K562 (cell line): ENCODE measurements at regions not wholly inside any gene's neighbourhood (a gene's known extent, or its start where the extent isn't known, plus 50 kb on each side); places are given as distances from the start of the nearest gene placed in this dataset.

Experiments
- ATAC-seq: fragments of 200-7000 bp; cut with Tn5 transposase; 3 replicates; pipeline ENCODE4 v1.9.1; 2020; ENCODE audit warnings: moderate library complexity
- BruUV-seq: library from RNA; stranded (reverse); fragments of 400-500 nt; replicated peaks from 2 replicates; lab custom pipeline; 2021; lab: Mats Ljungman, UMichigan
- CTCF ChIA-PET: fragments of 300-600 bp; formaldehyde crosslinking; extraction: SDS; loops from one replicate; lab custom pipeline; 2021; ENCODE audit warnings: low intra/inter-chr PET ratio; lab: Yijun Ruan, JAX
- POLR2A ChIA-PET: fragments of 300-600, 350-650 bp; sonication (Branson Sonifier 250); formaldehyde crosslinking; extraction: SDS; loops from one replicate; lab custom pipeline; 2021; ENCODE audit warnings: antibody characterized with exemption, inconsistent platforms; lab: Yijun Ruan, JAX
- DNase-seq, 4 experiments: peaks; one replicate each; pipeline versions ENCODE4 v3.0.0 to v3.0.0-alpha.2; 2011 to 2018; ENCODE audit warnings: low spot score in 3 of 4, mixed read lengths in 3 of 4; ENCODE audit errors: extremely low read depth in 1 of 4
- FAIRE-seq: peaks from 2 replicates; lab custom pipeline; 2011; peaks lifted over from hg19 to GRCh38; lab: Jason Lieb, UNC
- H2AFZ ChIP-seq: 2 replicates; pipeline ENCODE4 v1.6.0; 2011; ENCODE audit warnings: low read depth, low read length, control low read depth, inconsistent platforms
- H3K27ac ChIP-seq: fragments of 200-600 bp; 3 replicates; pipeline ENCODE4 v1.8.0; 2011; ENCODE audit warnings: low read depth, mild to moderate bottlenecking, control low read depth, inconsistent platforms, low read length, moderate library complexity, mixed read lengths; ENCODE audit errors: extremely low read depth
- H3K27me3 ChIP-seq, 2 experiments: fragments of 300-600 bp in 1 of 2; 2 replicates in 1 of 2; 3 replicates in 1 of 2; pipeline versions ENCODE4 v1.6.0 to v1.8.0; 2011; ENCODE audit warnings: inconsistent platforms in 2 of 2, low read length in 2 of 2, mild to moderate bottlenecking in 1 of 2, mixed read lengths in 1 of 2, moderate library complexity in 1 of 2; ENCODE audit not compliant: control insufficient read depth in 2 of 2, insufficient read depth in 2 of 2
- H3K36me3 ChIP-seq: fragments of 300-600 bp; 3 replicates; pipeline ENCODE4 v1.8.0; 2011; ENCODE audit warnings: mild to moderate bottlenecking, low read length, inconsistent platforms; ENCODE audit not compliant: control insufficient read depth, insufficient read depth
- H3K4me1 ChIP-seq, 2 experiments: fragments of 200-600 bp in 1 of 2; replicated peaks in 1 of 2; 2 replicates in 1 of 2; 3 replicates in 1 of 2; pipeline versions ENCODE4 v1.5.1 to v1.8.0; 2011; ENCODE audit warnings: inconsistent platforms in 2 of 2, low read length in 2 of 2, mild to moderate bottlenecking in 1 of 2, mixed read lengths in 1 of 2, moderate library complexity in 1 of 2; ENCODE audit not compliant: control insufficient read depth in 2 of 2, insufficient read depth in 2 of 2
- H3K4me2 ChIP-seq: 2 replicates; pipeline ENCODE4 v1.6.1; 2011; ENCODE audit warnings: low read length, control low read depth, inconsistent platforms, mixed read lengths; ENCODE audit not compliant: insufficient read depth
- H3K4me3 ChIP-seq: fragments of 200-600 bp; sonication (generic), shearing (Covaris generic); 2 replicates; pipeline ENCODE4 v1.5.1; 2016; ENCODE audit warnings: control low read depth, inconsistent platforms
- H3K79me2 ChIP-seq: fragments of 200-600 bp; 3 replicates; pipeline ENCODE4 v1.8.0; 2011; ENCODE audit warnings: low read length, inconsistent platforms; ENCODE audit not compliant: control insufficient read depth, insufficient read depth
- H3K9ac ChIP-seq, 2 experiments: 2 replicates each; pipeline versions ENCODE4 v1.6.0 to v1.6.1; 2011; ENCODE audit warnings: low read depth in 2 of 2, low read length in 2 of 2, control low read depth in 1 of 2, inconsistent platforms in 1 of 2, mild to moderate bottlenecking in 1 of 2, mixed read lengths in 1 of 2; ENCODE audit not compliant: insufficient read depth in 1 of 2
- H3K9me1 ChIP-seq: one replicate; pipeline ENCODE4 v1.6.0; 2011; ENCODE audit warnings: inconsistent platforms, mild to moderate bottlenecking, low read length, moderate library complexity; ENCODE audit not compliant: control insufficient read depth, insufficient read depth
- H3K9me3 ChIP-seq: replicated peaks from 2 replicates; pipeline ENCODE4 v1.5.1; 2011; ENCODE audit warnings: low read depth, low read length, inconsistent platforms; ENCODE audit not compliant: control insufficient read depth, insufficient read depth
- H4K20me1 ChIP-seq: replicated peaks from 2 replicates; pipeline ENCODE4 v1.6.1; 2011; ENCODE audit warnings: low read length, inconsistent platforms, mixed read lengths; ENCODE audit not compliant: control insufficient read depth, insufficient read depth
- FIP1L1 ChIP-seq: fragments of 200-400 bp; formaldehyde crosslinking; IDR thresholded peaks from 2 replicates; pipeline ENCODE4 v1.6.1; 2018; ENCODE audit warnings: mild to moderate bottlenecking, low read depth, low read length; ENCODE audit not compliant: poor library complexity, severe bottlenecking
- HEY1 ChIP-seq: fragments of 250-450 bp; sonication (Bioruptor Pico); IDR thresholded peaks from 2 replicates; pipeline ENCODE4 v1.5.0; 2020; ENCODE audit warnings: mild to moderate bottlenecking, moderate library complexity, borderline replicate concordance
- KLF1 ChIP-seq: fragments of 450-650 bp; IDR thresholded peaks from 2 replicates; pipeline ENCODE4 v1.6.1; 2016; ENCODE audit warnings: missing genetic modification characterization, missing compliant biosample characterization
- MYC ChIP-seq, 2 experiments: fragments of 250-450 bp in 1 of 2; sonication (Bioruptor Pico) in 1 of 2; IDR thresholded peaks; 2 replicates each; pipeline versions ENCODE4 v1.5.1 to v1.6.1; 2012 to 2021; ENCODE audit warnings: low read depth in 2 of 2, borderline replicate concordance in 1 of 2, improper control_type of control experiment in 1 of 2, low read length in 1 of 2, mild to moderate bottlenecking in 1 of 2, moderate library complexity in 1 of 2
- PML ChIP-seq: IDR thresholded peaks from 2 replicates; pipeline ENCODE4 v1.6.1; 2012; ENCODE audit warnings: low read length, inconsistent platforms
- ZC3H4 ChIP-seq: sonication (generic); formaldehyde crosslinking; IDR thresholded peaks from 2 replicates; pipeline ENCODE4 v1.9.0; 2021; ENCODE audit warnings: missing genetic modification reagents, borderline replicate concordance
- ZNF41 ChIP-seq: fragments of 250-450 bp; sonication (Bioruptor Pico); conservative IDR thresholded peaks from 2 replicates; pipeline ENCODE4 v1.4.0; 2020; ENCODE audit warnings: mild to moderate bottlenecking
- ZNF445 ChIP-seq: fragments of 250-450 bp; sonication (Bioruptor Pico); IDR thresholded peaks from 2 replicates; pipeline ENCODE4 v1.4.0; 2020; ENCODE audit warnings: low read depth, mild to moderate bottlenecking, moderate library complexity
- WGBS: fragments of 100-300 bp; shearing (Covaris generic); methylation state at CpG from one replicate; pipeline ENCODE4 v1.1.6; 2016; ENCODE audit warnings: low coverage, mixed read lengths; ENCODE audit not compliant: insufficient coverage; ENCODE audit errors: missing lambda C conversion rate; 5-methylcytosine and 5-hydroxymethylcytosine counted together
- in situ Hi-C: fragments of 300-500 bp; cut with MboI; formaldehyde crosslinking; loops from 4 replicates; pipeline ENCODE4 v1.15.0; 2018; ENCODE audit warnings: inconsistent platforms, mixed read lengths
- intact Hi-C: fragments of 100-400 bp; cut with micrococcal nuclease; formaldehyde crosslinking; loops from 2 replicates; pipeline ENCODE4 v1.14.2; 2022
- TF ChIP-seq, protein P1 (sequence below): IDR thresholded peaks from 3 replicates; pipeline ENCODE4 v1.6.1; 2011; ENCODE audit warnings: borderline replicate concordance, mild to moderate bottlenecking, moderate library complexity; ENCODE audit not compliant: insufficient read length; ENCODE audit errors: extremely low read depth
- TF ChIP-seq, protein P2 (sequence below): sonication (generic); formaldehyde crosslinking; IDR thresholded peaks from 2 replicates; pipeline ENCODE4 v1.8.0; 2022; ENCODE audit warnings: mild to moderate bottlenecking, missing genetic modification reagents, borderline replicate concordance

DNA sequence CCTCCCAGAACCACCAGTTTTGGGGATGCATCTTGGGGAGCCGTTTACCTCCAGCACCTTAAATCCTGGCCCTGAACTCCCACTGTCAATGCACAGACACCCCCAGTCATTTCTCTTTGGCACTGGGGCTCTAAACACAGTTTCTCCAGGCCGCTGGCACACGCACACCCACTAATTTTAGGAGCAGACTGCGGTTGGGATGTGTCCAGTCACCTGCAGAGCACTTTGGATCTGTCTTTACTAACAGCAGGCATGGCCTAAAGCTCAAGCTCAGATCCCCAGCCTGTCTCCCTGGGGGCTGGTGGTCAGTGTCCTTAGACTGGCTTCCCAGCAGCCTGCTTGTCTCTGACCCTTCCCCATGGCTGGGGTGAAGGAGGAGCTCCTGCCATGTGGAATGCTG is 49.9 kb downstream of the SYNE3 start (continued):
- TF ChIP-seq ZC3H4 (CRISPR knock-in tag) (no peak), FIP1L1 (no peak), ZNF445 (CRISPR knock-in tag) (no peak)
- TF ChIP-seq, protein P1, sequence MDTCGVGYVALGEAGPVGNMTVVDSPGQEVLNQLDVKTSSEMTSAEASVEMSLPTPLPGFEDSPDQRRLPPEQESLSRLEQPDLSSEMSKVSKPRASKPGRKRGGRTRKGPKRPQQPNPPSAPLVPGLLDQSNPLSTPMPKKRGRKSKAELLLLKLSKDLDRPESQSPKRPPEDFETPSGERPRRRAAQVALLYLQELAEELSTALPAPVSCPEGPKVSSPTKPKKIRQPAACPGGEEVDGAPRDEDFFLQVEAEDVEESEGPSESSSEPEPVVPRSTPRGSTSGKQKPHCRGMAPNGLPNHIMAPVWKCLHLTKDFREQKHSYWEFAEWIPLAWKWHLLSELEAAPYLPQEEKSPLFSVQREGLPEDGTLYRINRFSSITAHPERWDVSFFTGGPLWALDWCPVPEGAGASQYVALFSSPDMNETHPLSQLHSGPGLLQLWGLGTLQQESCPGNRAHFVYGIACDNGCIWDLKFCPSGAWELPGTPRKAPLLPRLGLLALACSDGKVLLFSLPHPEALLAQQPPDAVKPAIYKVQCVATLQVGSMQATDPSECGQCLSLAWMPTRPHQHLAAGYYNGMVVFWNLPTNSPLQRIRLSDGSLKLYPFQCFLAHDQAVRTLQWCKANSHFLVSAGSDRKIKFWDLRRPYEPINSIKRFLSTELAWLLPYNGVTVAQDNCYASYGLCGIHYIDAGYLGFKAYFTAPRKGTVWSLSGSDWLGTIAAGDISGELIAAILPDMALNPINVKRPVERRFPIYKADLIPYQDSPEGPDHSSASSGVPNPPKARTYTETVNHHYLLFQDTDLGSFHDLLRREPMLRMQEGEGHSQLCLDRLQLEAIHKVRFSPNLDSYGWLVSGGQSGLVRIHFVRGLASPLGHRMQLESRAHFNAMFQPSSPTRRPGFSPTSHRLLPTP: no peak

DNA sequence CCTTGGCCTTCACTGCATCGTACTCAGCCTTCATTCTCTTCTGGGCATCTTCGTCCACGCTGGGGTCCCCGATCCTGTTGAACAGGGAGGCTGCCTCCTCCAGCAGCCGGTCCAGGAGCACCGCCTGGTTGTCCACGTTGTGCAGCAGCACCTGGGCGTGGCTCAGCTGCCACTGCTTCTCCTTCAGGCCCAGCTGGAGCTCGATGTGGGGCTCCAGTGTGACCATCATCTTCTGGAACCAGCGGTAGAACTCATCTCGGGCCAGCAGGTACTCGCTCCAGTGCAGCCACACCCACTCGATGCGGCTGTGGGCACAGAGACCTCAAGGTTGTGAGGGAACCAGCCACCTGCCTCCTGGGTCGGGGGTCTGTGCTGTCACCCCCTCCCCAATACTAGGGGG is 50.5 kb downstream of the SYNE3 start:
- Histone ChIP-seq H3K27me3 (peaks cover 6 to 18% of the 10 kb centered on the region in 2 experiments; a peak in 4 of 5 replicates), H2AFZ (no peak overlapping the region), H3K79me2 (no peaks in the 10 kb centered on the region), H3K9ac (no peak overlapping the region), H3K4me3 (no peak overlapping the region), H3K4me2 (no peak overlapping the region), H3K4me1 (peaks cover 0 to 4% of the 10 kb centered on the region in 2 experiments; a peak in 1 of 5 replicates), H3K9me1 (no peaks in the 10 kb centered on the region), H3K27ac (no peak overlapping the region), H3K36me3 (no peaks in the 10 kb centered on the region)
- POLR2A ChIA-PET: no interaction called here
- 20% methylated on average over 14 of the region's 15 CpGs for WGBS
- no peak for ATAC-seq
- intact Hi-C loops (no loop called here), in situ Hi-C loops (no loop called here)
- BruUV-seq: no TSS peak
- TF ChIP-seq KLF1 (tag) (no peak), PML (no peak), HEY1 (CRISPR knock-in tag) (no peak), MYC (IDR thresholded peaks at IDR 0.05; ENCODE audit: low read depth, low read length) (no peak), MYC (CRISPR knock-in tag; IDR thresholded peaks at IDR 0.05; ENCODE audit: borderline replicate concordance, low read depth) (no peak), ZNF41 (CRISPR knock-in tag) (no peak)
- TF ChIP-seq, protein P2, sequence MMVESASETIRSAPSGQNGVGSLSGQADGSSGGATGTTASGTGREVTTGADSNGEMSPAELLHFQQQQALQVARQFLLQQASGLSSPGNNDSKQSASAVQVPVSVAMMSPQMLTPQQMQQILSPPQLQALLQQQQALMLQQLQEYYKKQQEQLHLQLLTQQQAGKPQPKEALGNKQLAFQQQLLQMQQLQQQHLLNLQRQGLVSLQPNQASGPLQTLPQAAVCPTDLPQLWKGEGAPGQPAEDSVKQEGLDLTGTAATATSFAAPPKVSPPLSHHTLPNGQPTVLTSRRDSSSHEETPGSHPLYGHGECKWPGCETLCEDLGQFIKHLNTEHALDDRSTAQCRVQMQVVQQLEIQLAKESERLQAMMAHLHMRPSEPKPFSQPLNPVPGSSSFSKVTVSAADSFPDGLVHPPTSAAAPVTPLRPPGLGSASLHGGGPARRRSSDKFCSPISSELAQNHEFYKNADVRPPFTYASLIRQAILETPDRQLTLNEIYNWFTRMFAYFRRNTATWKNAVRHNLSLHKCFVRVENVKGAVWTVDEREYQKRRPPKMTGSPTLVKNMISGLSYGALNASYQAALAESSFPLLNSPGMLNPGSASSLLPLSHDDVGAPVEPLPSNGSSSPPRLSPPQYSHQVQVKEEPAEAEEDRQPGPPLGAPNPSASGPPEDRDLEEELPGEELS (CRISPR knock-in tag): no peak
- TF ChIP-seq, protein P1: no peak
- TF ChIP-seq, all 486 proteins: peak for 0
- H4K20me1 ChIP-seq: no peaks in the 10 kb centered on the region
- no peak for FAIRE-seq
- no peaks in the 10 kb centered on the region for H3K9me3 ChIP-seq
- CTCF ChIA-PET: no interaction called here
- DNase-seq: no peak
